Fibroblast of lung (primary cell): ENCODE measurements at regions not wholly inside any gene's neighbourhood (a gene's known extent, or its start where the extent isn't known, plus 50 kb on each side); places are given as distances from the start of the nearest gene placed in this dataset.

ENCODE experiments used
- CTCF ChIP-seq, 2 donors: IDR thresholded peaks in 1 of 2; conservative IDR thresholded peaks in 1 of 2; 1 replicate in 1 of 2; 2 replicates in 1 of 2; pipeline ENCODE4 v1.5.1; 2011 to 2012; ENCODE audit warnings: low read length in 2 of 2, control low read depth in 1 of 2, inconsistent platforms in 1 of 2, low read depth in 1 of 2, mild to moderate bottlenecking in 1 of 2
- EZH2 ChIP-seq: IDR thresholded peaks from 2 replicates; pipeline ENCODE4 v1.5.1; 2012; ENCODE audit warnings: low read length, control low read depth, mild to moderate bottlenecking; ENCODE audit errors: missing control alignments

GRCh38 chr3:110732420-110732819 is 339.2 kb upstream of the NECTIN3 start:
- TF ChIP-seq CTCF (conservative IDR thresholded peaks at IDR 0.05 in 1 of 2, IDR thresholded peaks at IDR 0.05 in 1 of 2; ENCODE audit: low read depth in 1 of 2, low read length in 2 of 2) (no peak), EZH2 (no peak)
